H9 (cell line): ENCODE measurements at regions not wholly inside any gene's neighbourhood (a gene's known extent, or its start where the extent isn't known, plus 50 kb on each side); places are given as distances from the start of the nearest gene placed in this dataset.
A peak's percentile ranks its signal among the peaks of the same experiment; 100 is the strongest.

ENCODE experiments used
- DNase-seq: peaks from one replicate; pipeline ENCODE4 v3.0.0-alpha.2; 2017
- H2AFZ ChIP-seq: one replicate; pipeline ENCODE4 v1.6.1; 2013; ENCODE audit warnings: mild to moderate bottlenecking, low read length, control low read depth, moderate library complexity
- H2AK5ac ChIP-seq: 2 replicates; pipeline ENCODE4 v1.6.1; 2013; ENCODE audit warnings: low read length, control low read depth, mixed read lengths; ENCODE audit not compliant: insufficient read length
- H2BK120ac ChIP-seq: one replicate; pipeline ENCODE4 v1.6.1; 2013; ENCODE audit warnings: low read depth, mild to moderate bottlenecking, low read length, control low read depth, inconsistent platforms; ENCODE audit not compliant: poor library complexity, severe bottlenecking
- H2BK12ac ChIP-seq: 2 replicates; pipeline ENCODE4 v1.6.1; 2013; ENCODE audit warnings: low read length, control low read depth, mixed read lengths, low read depth; ENCODE audit not compliant: insufficient read length
- H2BK15ac ChIP-seq: 2 replicates; pipeline ENCODE4 v1.6.1; 2013; ENCODE audit warnings: low read depth, low read length, control low read depth
- H2BK20ac ChIP-seq: one replicate; pipeline ENCODE4 v1.6.1; 2013; ENCODE audit warnings: low read depth, mild to moderate bottlenecking, low read length, control low read depth, inconsistent platforms; ENCODE audit not compliant: poor library complexity, severe bottlenecking
- H2BK5ac ChIP-seq: 2 replicates; pipeline ENCODE4 v1.6.1; 2013; ENCODE audit warnings: low read length, control low read depth, mixed read lengths; ENCODE audit not compliant: insufficient read length
- H3K14ac ChIP-seq: 2 replicates; pipeline ENCODE4 v1.6.1; 2013; ENCODE audit warnings: low read length, control low read depth; ENCODE audit not compliant: insufficient read depth
- H3K18ac ChIP-seq: 2 replicates; pipeline ENCODE4 v1.6.1; 2013; ENCODE audit warnings: low read depth, mild to moderate bottlenecking, mixed read lengths, low read length, control low read depth; ENCODE audit not compliant: insufficient read length
- H3K23ac ChIP-seq: 2 replicates; pipeline ENCODE4 v1.6.1; 2013; ENCODE audit warnings: low read length, control low read depth, mixed read lengths, low read depth; ENCODE audit not compliant: insufficient read length
- H3K23me2 ChIP-seq: 2 replicates; pipeline ENCODE4 v1.6.1; 2013; ENCODE audit warnings: low read depth, mild to moderate bottlenecking, mixed read lengths, low read length, control low read depth; ENCODE audit not compliant: insufficient read length, poor library complexity, severe bottlenecking
- H3K27ac ChIP-seq: 2 replicates; pipeline ENCODE4 v1.5.1; 2013; ENCODE audit warnings: low read length, control low read depth, mixed read lengths, low read depth; ENCODE audit not compliant: insufficient read length
- H3K27me3 ChIP-seq: 2 replicates; pipeline ENCODE4 v1.6.1; 2013; ENCODE audit warnings: low read length, control low read depth, inconsistent platforms; ENCODE audit not compliant: insufficient read depth
- H3K4ac ChIP-seq: 2 replicates; pipeline ENCODE4 v1.6.1; 2013; ENCODE audit warnings: low read depth, mild to moderate bottlenecking, control low read depth, inconsistent platforms, low read length, moderate library complexity
- H3K4me1 ChIP-seq: 2 replicates; pipeline ENCODE4 v1.6.1; 2013; ENCODE audit warnings: low read length, control low read depth, inconsistent platforms; ENCODE audit not compliant: insufficient read depth
- H3K4me2 ChIP-seq: 2 replicates; pipeline ENCODE4 v1.6.1; 2013; ENCODE audit warnings: low read length, control low read depth, mixed read lengths; ENCODE audit not compliant: insufficient read length, insufficient read depth
- H3K56ac ChIP-seq: 2 replicates; pipeline ENCODE4 v1.6.1; 2013; ENCODE audit warnings: low read depth, mild to moderate bottlenecking, mixed read lengths, low read length, control low read depth; ENCODE audit not compliant: insufficient read length
- H3K79me1 ChIP-seq: 2 replicates; pipeline ENCODE4 v1.6.1; 2013; ENCODE audit warnings: low read depth, mild to moderate bottlenecking, moderate library complexity, low read length, control low read depth, inconsistent platforms; ENCODE audit not compliant: insufficient read depth, poor library complexity, severe bottlenecking
- H3K79me2 ChIP-seq: 2 replicates; pipeline ENCODE4 v1.6.1; 2013; ENCODE audit warnings: low read length, control low read depth, inconsistent platforms; ENCODE audit not compliant: insufficient read depth
- H3K9ac ChIP-seq: 2 replicates; pipeline ENCODE4 v1.6.1; 2013; ENCODE audit warnings: low read length, control low read depth, mixed read lengths; ENCODE audit not compliant: insufficient read length; ENCODE audit errors: extremely low read depth
- H3K9me3 ChIP-seq: one replicate; pipeline ENCODE4 v1.6.1; 2013; ENCODE audit warnings: low read depth, low read length, inconsistent platforms; ENCODE audit not compliant: control insufficient read depth
- H3T11ph ChIP-seq: one replicate; pipeline ENCODE4 v1.6.1; 2013; ENCODE audit warnings: mild to moderate bottlenecking, low read length, control low read depth, inconsistent platforms
- H4K20me1 ChIP-seq: one replicate; pipeline ENCODE4 v1.6.1; 2013; ENCODE audit not compliant: control insufficient read depth, insufficient read length, insufficient read depth
- H4K5ac ChIP-seq: 2 replicates; pipeline ENCODE4 v1.6.1; 2013; ENCODE audit warnings: low read depth, mild to moderate bottlenecking, mixed read lengths, low read length, control low read depth; ENCODE audit not compliant: insufficient read length
- H4K8ac ChIP-seq: replicated peaks from 2 replicates; pipeline ENCODE4 v1.6.1; 2013; ENCODE audit warnings: low read length, control low read depth, mixed read lengths, low read depth; ENCODE audit not compliant: insufficient read length
- H4K91ac ChIP-seq: 2 replicates; pipeline ENCODE4 v1.6.1; 2013; ENCODE audit warnings: low read depth, mild to moderate bottlenecking, moderate library complexity, mixed read lengths, low read length, control low read depth; ENCODE audit not compliant: insufficient read length
- H3K27ac Mint-ChIP-seq, 3 experiments: 2 replicates in 2 of 3; 3 replicates in 1 of 3; pipeline ENCODE4 v1.8.0; 2020 to 2021; ENCODE audit warnings: mixed read lengths in 3 of 3, mild to moderate bottlenecking in 1 of 3, moderate library complexity in 1 of 3
- H3K27me3 Mint-ChIP-seq: 2 replicates; pipeline ENCODE4 v1.8.0; 2021; ENCODE audit warnings: low read depth, mild to moderate bottlenecking, moderate library complexity, mixed read lengths
- H3K36me3 Mint-ChIP-seq, 3 experiments: 2 replicates in 2 of 3; 3 replicates in 1 of 3; pipeline ENCODE4 v1.8.0; 2020 to 2021; ENCODE audit warnings: low read depth in 3 of 3, mixed read lengths in 3 of 3; ENCODE audit not compliant: insufficient read depth in 1 of 3
- H3K4me1 Mint-ChIP-seq, 2 experiments: 2 replicates each; pipeline ENCODE4 v1.8.0; 2020; ENCODE audit warnings: mixed read lengths in 2 of 2
- H3K4me3 Mint-ChIP-seq, 2 experiments: 2 replicates in 1 of 2; 3 replicates in 1 of 2; pipeline ENCODE4 v1.8.0; 2020 to 2021; ENCODE audit warnings: mild to moderate bottlenecking in 2 of 2, mixed read lengths in 2 of 2, moderate library complexity in 1 of 2
- H3K9me3 Mint-ChIP-seq, 2 experiments: 2 replicates in 1 of 2; 3 replicates in 1 of 2; pipeline ENCODE4 v1.8.0; 2020; ENCODE audit warnings: mild to moderate bottlenecking in 2 of 2, mixed read lengths in 2 of 2, moderate library complexity in 1 of 2
- WGBS: extraction: QIAGEN DNeasy Blood & Tissue Kit; methylation state at CpG from one replicate; pipeline ENCODE4 v1.1.7; 2013; ENCODE audit warnings: missing lambda C conversion rate, low lambda C conversion rate, mixed read lengths; ENCODE audit not compliant: insufficient read length; ENCODE audit errors: extremely low coverage; 5-methylcytosine and 5-hydroxymethylcytosine counted together
- TF ChIP-seq, protein P1 (sequence below): fragments of 200-600 bp; sonication (generic); conservative IDR thresholded peaks from 3 replicates; pipeline ENCODE4 v1.8.0; 2021; ENCODE audit warnings: antibody characterized with exemption, mild to moderate bottlenecking

DNA sequence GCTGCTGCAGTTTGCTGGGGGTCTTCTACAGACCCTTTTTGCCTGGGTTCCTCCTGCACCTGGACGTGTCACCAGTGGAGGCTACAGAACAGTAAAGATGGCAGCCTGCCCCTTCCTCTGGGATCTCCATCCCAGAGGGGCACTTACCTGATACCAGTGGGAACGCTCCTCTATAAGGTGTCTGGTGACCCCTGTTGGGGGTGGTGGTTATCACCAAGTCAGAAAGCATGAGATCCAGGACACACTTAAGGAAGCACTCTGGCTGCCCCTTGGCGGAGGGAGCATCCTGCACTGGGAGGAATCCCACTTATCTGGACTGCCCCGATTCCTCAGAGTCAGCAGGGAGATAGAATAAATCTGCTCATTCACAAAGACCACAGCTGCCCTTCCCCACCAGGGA, 218.9 kb upstream of the GALNTL6 start:
- Histone ChIP-seq H3K18ac (no peak overlapping the region), H3K56ac (no peak overlapping the region), H4K5ac (no peak overlapping the region), H3K23ac (no peak overlapping the region), H3K27ac (no peak overlapping the region), H2BK12ac (no peak overlapping the region), H3K14ac (no peak overlapping the region), H3K4ac (no peak overlapping the region), H4K20me1 (no peaks in the 10 kb centered on the region), H3K4me1 (0 out of 2 replicates have a peak, but pooled peaks cover 2% of the 10 kb centered on the region), H4K8ac (no peak overlapping the region), H3K79me1 (no peaks in the 10 kb centered on the region), H3K4me2 (no peak overlapping the region), H2AK5ac (no peak overlapping the region), H2BK120ac (no peak overlapping the region), H2AFZ (no peak overlapping the region), H3T11ph (no peak overlapping the region), H3K79me2 (no peaks in the 10 kb centered on the region), H3K9ac (no peak overlapping the region), H3K27me3 (no peaks in the 10 kb centered on the region), H2BK15ac (no peak overlapping the region), H2BK5ac (no peak overlapping the region), H3K23me2 (no peaks in the 10 kb centered on the region), H2BK20ac (no peak overlapping the region), H3K9me3 (no peaks in the 10 kb centered on the region), H4K91ac (no peak overlapping the region)
- TF ChIP-seq, protein P1, sequence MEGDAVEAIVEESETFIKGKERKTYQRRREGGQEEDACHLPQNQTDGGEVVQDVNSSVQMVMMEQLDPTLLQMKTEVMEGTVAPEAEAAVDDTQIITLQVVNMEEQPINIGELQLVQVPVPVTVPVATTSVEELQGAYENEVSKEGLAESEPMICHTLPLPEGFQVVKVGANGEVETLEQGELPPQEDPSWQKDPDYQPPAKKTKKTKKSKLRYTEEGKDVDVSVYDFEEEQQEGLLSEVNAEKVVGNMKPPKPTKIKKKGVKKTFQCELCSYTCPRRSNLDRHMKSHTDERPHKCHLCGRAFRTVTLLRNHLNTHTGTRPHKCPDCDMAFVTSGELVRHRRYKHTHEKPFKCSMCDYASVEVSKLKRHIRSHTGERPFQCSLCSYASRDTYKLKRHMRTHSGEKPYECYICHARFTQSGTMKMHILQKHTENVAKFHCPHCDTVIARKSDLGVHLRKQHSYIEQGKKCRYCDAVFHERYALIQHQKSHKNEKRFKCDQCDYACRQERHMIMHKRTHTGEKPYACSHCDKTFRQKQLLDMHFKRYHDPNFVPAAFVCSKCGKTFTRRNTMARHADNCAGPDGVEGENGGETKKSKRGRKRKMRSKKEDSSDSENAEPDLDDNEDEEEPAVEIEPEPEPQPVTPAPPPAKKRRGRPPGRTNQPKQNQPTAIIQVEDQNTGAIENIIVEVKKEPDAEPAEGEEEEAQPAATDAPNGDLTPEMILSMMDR = peak; percentile 42; the same call in 2 of the 3 replicates
- no CpG with 5 or more reads among the region's 4 CpGs for WGBS
- DNase-seq = peak; percentile 34
- Mint-ChIP-seq H3K27me3 (no peaks in the 10 kb centered on the region), H3K36me3 (peaks cover 0 to 4% (median 0%) of the 10 kb centered on the region in 3 experiments; a peak in 2 of 7 replicates), H3K9me3 (peaks cover 0 to 3% of the 10 kb centered on the region in 2 experiments; a peak in 1 of 5 replicates), H3K4me3 (no peak overlapping the region), H3K4me1 (peaks cover 0 to 3% of the 10 kb centered on the region in 2 experiments; a peak in 1 of 4 replicates), H3K27ac (no peak overlapping the region)
